Uterus (tissue), 3 donors: ENCODE measurements at regions not wholly inside any gene's neighbourhood (a gene's known extent, or its start where the extent isn't known, plus 50 kb on each side); places are given as distances from the start of the nearest gene placed in this dataset.
A peak's percentile ranks its signal among the peaks of the same experiment; 100 is the strongest.

Experiments
- DNase-seq, 2 donors: peaks; one replicate each; pipeline ENCODE4 v3.0.0-alpha.2; 2019 to 2020
- H3K27ac ChIP-seq, 2 donors: fragments of 200-600 bp; sonication (generic); 1 replicate in 1 of 2; 2 replicates in 1 of 2; pipeline ENCODE4 v1.5.1; 2016 to 2018
- H3K27me3 ChIP-seq, 2 donors: fragments of 200-600 bp; sonication (generic); one replicate each; pipeline ENCODE4 v1.5.1; 2018 to 2019; ENCODE audit warnings: control low read depth in 1 of 2
- H3K36me3 ChIP-seq, 2 donors: fragments of 200-600 bp; sonication (generic); one replicate each; pipeline ENCODE4 v1.5.1; 2019; ENCODE audit warnings: control low read depth in 1 of 2
- H3K4me1 ChIP-seq, 2 donors: fragments of 200-600 bp; sonication (generic); one replicate each; pipeline ENCODE4 v1.5.1; 2018 to 2019; ENCODE audit warnings: control low read depth in 1 of 2
- H3K4me3 ChIP-seq, 2 donors: fragments of 200-600 bp; sonication (generic); 1 replicate in 1 of 2; 2 replicates in 1 of 2; pipeline ENCODE4 v1.5.1; 2018 to 2019; ENCODE audit warnings: mild to moderate bottlenecking in 1 of 2
- H3K9me3 ChIP-seq, 2 donors: fragments of 200-600 bp; sonication (generic); one replicate each; pipeline ENCODE4 v1.5.1; 2019; ENCODE audit warnings: control low read depth in 1 of 2
- CTCF ChIP-seq, 4 experiments: fragments of 200-600 bp in 2 of 4; fragments of 450-650 bp in 2 of 4; sonication (generic) in 2 of 4; IDR thresholded peaks; one replicate each; pipeline ENCODE4 v1.5.1; 2016 to 2019; ENCODE audit warnings: antibody characterized with exemption in 4 of 4, mild to moderate bottlenecking in 2 of 4, moderate library complexity in 1 of 4
- POLR2A ChIP-seq, 2 donors: fragments of 450-650 bp; IDR thresholded peaks; one replicate each; pipeline ENCODE4 v1.6.1; 2016; ENCODE audit warnings: antibody characterized with exemption in 2 of 2, mild to moderate bottlenecking in 1 of 2, moderate library complexity in 1 of 2
- intact Hi-C: fragments of 100-400 bp; cut with DNase I; formaldehyde crosslinking; loops from one replicate; pipeline ENCODE4 v1.15.1; 2023; ENCODE audit warnings: low total_unique reads
- donor health status: DM: yes; HTN: yes; CAD: no.

GRCh38 chr2:67917332-67918054 lies 145.3 kb downstream of the C1D start:
- TF ChIP-seq POLR2A (IDR thresholded peaks at IDR 0.05) (no peak), CTCF (IDR thresholded peaks at IDR 0.05) (no peak)
- Histone ChIP-seq H3K4me1 (peaks cover 0 to 3% of the 10 kb centered on the region in 2 donors), H3K27ac (peak overlapping the region in 1 of 2 donors; percentile 43), H3K36me3 (no peaks in the 10 kb centered on the region), H3K9me3 (no peaks in the 10 kb centered on the region), H3K4me3 (no peak overlapping the region), H3K27me3 (no peaks in the 10 kb centered on the region)
- DNase-seq, result no peak
- intact Hi-C loops, result no loop called here

GRCh38 chr2:67918471-67918870 lies 144.3 kb downstream of the C1D start:
- Histone ChIP-seq H3K4me1 (peaks cover 0 to 3% of the 10 kb centered on the region in 2 donors), H3K4me3 (no peak overlapping the region), H3K27ac (no peak overlapping the region), H3K36me3 (no peaks in the 10 kb centered on the region), H3K9me3 (no peaks in the 10 kb centered on the region), H3K27me3 (no peaks in the 10 kb centered on the region)
- no peak for DNase-seq
- intact Hi-C loops, result no loop called here
- TF ChIP-seq POLR2A (IDR thresholded peaks at IDR 0.05) (no peak), CTCF (IDR thresholded peaks at IDR 0.05) (no peak)

- intact Hi-C loops, result no loop called here
- no peak overlapping the region for H3K27ac ChIP-seq
These were observed 143.3 kb downstream of the C1D start for GRCh38 chr2:67919490-67919889.

GRCh38 chr2:67922080-67922785 lies 140.6 kb downstream of the C1D start:
- no peaks in the 10 kb centered on the region for H3K27me3 ChIP-seq
- no peak for DNase-seq
- no peak overlapping the region for H3K27ac ChIP-seq
- no peaks in the 10 kb centered on the region for H3K36me3 ChIP-seq
- intact Hi-C loops, result no loop called here
- no peaks in the 10 kb centered on the region for H3K9me3 ChIP-seq
- no peak overlapping the region for H3K4me3 ChIP-seq
- TF ChIP-seq CTCF (IDR thresholded peaks at IDR 0.05) (no peak), POLR2A (IDR thresholded peaks at IDR 0.05) (no peak)
- no peaks in the 10 kb centered on the region for H3K4me1 ChIP-seq

More at GRCh38 chr2:67919490-67919889, 143.3 kb downstream of the C1D start:
- no peak for DNase-seq
- Histone ChIP-seq H3K9me3 (no peaks in the 10 kb centered on the region), H3K36me3 (no peaks in the 10 kb centered on the region), H3K27me3 (no peaks in the 10 kb centered on the region), H3K4me3 (no peak overlapping the region), H3K4me1 (peaks cover 0 to 3% of the 10 kb centered on the region in 2 donors)
- TF ChIP-seq POLR2A (IDR thresholded peaks at IDR 0.05) (no peak), CTCF (IDR thresholded peaks at IDR 0.05) (no peak)

- no peaks in the 10 kb centered on the region for H3K36me3 ChIP-seq
- H3K4me3 ChIP-seq, result no peak overlapping the region
- no peak for DNase-seq
- no peaks in the 10 kb centered on the region for H3K9me3 ChIP-seq
- no peaks in the 10 kb centered on the region for H3K27me3 ChIP-seq
- no peaks in the 10 kb centered on the region for H3K4me1 ChIP-seq
- intact Hi-C loops, result no loop called here
- no peak for TF ChIP-seq CTCF (IDR thresholded peaks at IDR 0.05)
- no peak for TF ChIP-seq POLR2A (IDR thresholded peaks at IDR 0.05)
- no peak overlapping the region for H3K27ac ChIP-seq
These were observed 139.1 kb downstream of the C1D start for GRCh38 chr2:67923696-67924095.
